Muscle of back (tissue), 3 donors: ENCODE measurements at regions not wholly inside any gene's neighbourhood (a gene's known extent, or its start where the extent isn't known, plus 50 kb on each side); places are given as distances from the start of the nearest gene placed in this dataset.
A peak's percentile ranks its signal among the peaks of the same experiment; 100 is the strongest.

Experiments
- DNase-seq, 3 donors: peaks; one replicate each; pipeline versions ENCODE4 v3.0.0 to v3.0.0-alpha.2; 2013

DNA sequence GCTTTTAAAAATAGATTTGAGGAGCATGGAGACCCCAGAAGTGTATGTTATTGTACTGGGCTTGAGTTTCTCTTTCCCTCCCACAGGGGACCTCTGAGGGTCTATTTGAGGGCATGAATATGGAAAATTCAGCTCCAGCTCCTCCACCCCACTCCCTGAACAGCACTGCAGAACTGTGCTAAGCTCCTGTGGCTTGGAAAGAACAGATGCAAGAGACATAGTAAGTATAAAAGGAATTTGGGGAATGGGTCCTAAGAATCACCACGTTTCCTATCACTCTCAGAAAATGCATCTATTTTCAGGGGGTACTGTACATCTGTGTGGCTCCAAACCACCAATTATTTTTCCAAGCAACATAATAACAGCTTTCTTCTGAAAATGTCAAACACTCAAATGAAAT lies 416.1 kb downstream of the ZNF521 start:
- no peak for DNase-seq

GRCh38 chr18:24936691-24937090 lies 415.3 kb downstream of the ZNF521 start:
- DNase-seq, result no peak

- no peak for DNase-seq
These were observed 414.2 kb downstream of the ZNF521 start for GRCh38 chr18:24937639-24938275.

DNA sequence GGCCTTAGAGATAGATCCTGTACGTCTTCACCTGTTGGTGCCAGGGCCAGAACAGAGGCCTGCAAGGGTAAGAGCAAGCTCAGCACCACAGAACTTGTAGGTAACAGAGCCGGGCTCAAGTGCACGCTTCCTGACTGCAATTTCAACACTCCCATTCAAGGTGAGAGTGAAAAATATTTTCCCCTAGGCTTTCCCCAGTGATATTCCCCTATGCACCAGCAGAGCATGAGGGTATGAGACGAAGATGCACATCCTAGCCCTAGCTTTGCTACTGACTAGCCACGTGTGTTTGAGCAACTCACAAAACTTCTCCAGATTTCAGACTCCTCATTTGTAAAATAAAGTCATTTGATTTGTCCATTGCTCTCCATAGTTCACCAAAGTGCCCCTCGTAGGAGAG lies 411.6 kb downstream of the ZNF521 start:
- DNase-seq, result no peak

DNA sequence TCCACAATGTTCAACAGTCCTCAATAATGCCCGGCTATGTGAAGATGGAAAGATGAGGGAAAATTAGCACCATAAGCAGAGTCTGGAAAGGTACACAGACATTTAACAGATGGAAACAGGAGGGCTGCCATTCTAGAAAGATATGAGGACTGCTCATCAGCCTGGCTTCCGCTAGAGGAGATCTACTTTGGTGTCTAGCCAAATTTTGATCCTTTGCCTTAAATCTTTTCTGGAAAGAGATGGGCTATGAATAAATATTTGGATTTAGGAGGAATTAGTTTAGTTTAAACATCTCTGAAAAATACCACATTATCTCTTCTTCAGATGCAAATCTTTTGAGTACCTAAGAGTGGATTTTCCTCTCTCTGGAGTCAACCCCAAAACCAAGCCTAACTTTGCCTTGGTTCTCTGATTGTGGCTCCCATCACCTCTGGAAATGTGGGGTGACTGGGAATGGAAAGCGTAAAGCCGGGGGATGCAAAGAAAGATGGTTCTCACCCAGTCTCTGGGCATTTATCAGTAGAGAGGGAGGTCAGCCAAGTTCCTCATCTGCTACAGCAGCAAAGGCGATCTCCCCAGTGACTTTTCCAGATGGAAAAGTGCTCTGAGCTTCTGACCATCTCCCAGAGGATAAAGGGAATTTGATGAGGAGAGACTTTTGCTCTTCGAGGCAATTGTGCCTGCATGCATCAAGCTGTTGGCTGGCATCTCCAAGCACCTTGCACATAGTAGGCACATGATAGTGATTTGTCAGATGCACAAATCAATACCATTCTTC lies 410.6 kb downstream of the ZNF521 start:
- no peak for DNase-seq

DNA sequence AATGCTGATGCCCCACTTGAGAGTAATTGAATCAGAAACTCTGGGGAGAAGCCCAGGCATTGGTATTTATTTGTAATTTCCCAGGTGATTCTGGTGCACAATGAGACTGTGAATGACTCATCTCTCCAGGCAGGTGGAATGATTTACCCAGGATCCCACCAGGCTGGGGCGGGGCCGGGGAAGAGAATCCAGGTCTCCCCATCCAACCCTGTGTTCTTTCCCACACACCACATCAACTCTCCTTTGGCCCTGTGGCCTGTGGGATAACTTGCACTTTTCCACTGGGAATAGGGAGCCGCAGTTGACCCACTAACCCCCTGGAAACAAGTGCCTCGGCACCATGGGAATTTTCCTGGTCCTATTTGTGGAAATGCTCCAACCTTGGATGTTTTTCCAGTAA lies 409.8 kb downstream of the ZNF521 start:
- no peak for DNase-seq

- no peak for DNase-seq
These were observed 404.3 kb downstream of the ZNF521 start for GRCh38 chr18:24947521-24948305.

- no peak for DNase-seq
These were observed 402.1 kb downstream of the ZNF521 start for GRCh38 chr18:24949908-24950307.

GRCh38 chr18:24954341-24954740 lies 397.6 kb downstream of the ZNF521 start:
- peak in 1 of 3 donors; percentile 47 for DNase-seq

- no peak for DNase-seq
These were observed 394.0 kb downstream of the ZNF521 start for GRCh38 chr18:24958001-24958400.

GRCh38 chr18:24959051-24959476 lies 392.9 kb downstream of the ZNF521 start:
- peak in 1 of 3 donors; percentile 6 for DNase-seq

DNA sequence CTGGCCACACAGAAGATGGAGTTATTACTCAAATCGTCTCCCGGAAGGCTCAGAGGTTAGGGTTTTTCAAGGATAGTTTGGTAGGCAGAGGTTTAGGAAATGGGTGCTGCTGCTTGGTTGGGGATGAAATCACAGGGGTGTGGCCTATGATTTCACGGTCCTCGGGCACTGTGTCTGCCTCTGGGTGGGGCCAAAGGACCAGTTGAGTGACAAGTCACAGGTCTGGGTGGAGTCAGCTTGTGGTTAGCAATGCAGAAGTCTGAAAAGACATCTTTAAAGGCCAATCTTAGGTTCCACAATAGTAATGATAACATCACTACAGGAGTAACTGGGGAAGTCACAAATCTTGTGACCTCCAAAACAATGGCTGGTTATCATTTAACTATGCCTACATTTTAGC lies 387.8 kb downstream of the ZNF521 start:
- no peak for DNase-seq

DNA sequence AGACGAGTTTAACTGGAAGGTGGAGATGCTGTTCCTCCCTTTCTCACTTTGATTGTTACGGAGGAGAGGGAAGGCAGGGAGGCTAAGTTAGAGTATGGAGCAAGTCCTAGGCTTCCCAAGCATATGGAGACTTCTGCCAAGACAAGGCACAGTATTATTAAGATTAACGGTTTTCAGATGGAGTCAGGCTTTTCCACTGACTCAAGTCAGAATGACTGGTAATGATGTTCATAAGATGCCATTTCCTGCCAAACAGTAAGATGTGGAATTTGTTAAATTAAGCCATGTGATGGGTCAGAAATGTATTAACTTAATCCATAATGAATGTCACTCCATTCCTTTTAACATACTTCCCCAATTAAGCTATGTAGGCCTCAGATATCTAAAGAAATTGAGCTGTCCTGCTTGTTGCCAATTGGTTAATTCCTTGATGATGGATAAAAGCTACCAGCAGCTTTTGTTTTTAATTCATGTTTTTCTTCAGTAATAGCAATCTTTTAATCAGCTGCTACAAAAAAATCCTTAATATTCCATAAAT lies 383.7 kb downstream of the ZNF521 start:
- peak in 1 of 3 donors; percentile 72 for DNase-seq

- no peak for DNase-seq
These were observed 379.4 kb downstream of the ZNF521 start for GRCh38 chr18:24972577-24972976.

- peak in 1 of 3 donors; percentile 39 for DNase-seq
These were observed 377.5 kb downstream of the ZNF521 start for GRCh38 chr18:24974431-24974830.

- DNase-seq, result no peak
These were observed 376.2 kb downstream of the ZNF521 start for GRCh38 chr18:24975496-24976372.

GRCh38 chr18:24976502-24976901 lies 375.5 kb downstream of the ZNF521 start:
- no peak for DNase-seq

DNA sequence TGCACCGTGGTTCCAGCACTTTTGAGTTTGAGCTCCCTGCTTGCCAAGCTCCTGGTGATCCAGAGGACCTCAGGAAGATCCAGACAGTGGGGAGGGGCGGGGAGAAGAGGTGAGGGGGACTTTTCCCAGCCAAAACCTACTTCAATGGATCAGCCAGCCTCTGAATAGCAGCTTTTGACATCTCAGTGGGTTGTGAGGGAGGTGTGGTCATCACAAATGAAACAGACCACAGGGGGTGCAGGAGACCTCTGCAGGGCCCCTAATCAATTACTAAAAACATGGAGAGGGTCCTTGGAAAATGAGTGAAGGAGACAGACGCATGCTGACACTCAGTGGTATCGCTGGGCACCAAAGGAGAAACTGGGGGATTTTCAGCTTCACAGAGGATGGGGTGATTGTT lies 372.7 kb downstream of the ZNF521 start:
- DNase-seq, result no peak

- DNase-seq, result no peak
These were observed 369.1 kb downstream of the ZNF521 start for GRCh38 chr18:24982831-24983230.

GRCh38 chr18:24983566-24984139 lies 368.3 kb downstream of the ZNF521 start:
- no peak for DNase-seq

DNA sequence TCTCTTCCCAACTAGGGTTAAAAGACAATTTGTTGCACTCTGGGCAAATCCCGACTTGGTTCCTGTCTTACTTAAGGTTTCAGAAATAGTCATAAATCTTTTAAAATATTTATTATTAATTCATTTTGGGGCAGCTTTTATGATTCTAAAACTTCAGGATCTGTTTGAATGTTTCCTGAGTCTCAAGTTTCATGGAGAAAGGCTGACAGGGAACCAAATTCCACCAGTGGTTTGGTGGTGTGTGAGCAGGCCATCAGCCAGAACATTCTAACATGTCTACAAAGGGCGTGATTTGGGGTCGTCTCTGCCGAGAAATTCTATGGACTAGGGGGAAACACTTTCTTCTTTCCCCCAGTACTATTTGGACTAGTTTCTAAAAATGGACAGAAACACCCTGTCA lies 366.4 kb downstream of the ZNF521 start:
- DNase-seq, result peak in 1 of 3 donors; percentile 56
